ENCODE measurements at regions not wholly inside any gene's neighbourhood (a gene's known extent, or its start where the extent isn't known, plus 50 kb on each side); places are given as distances from the start of the nearest gene placed in this dataset.

- DNase-seq, result no peak
Measured at GRCh38 chr16:87246269-87247065, 70.7 kb downstream of the C16orf95 start.

GRCh38 chr16:87248714-87249113 lies 68.5 kb downstream of the C16orf95 start:
- DNase-seq, result no peak

DNA sequence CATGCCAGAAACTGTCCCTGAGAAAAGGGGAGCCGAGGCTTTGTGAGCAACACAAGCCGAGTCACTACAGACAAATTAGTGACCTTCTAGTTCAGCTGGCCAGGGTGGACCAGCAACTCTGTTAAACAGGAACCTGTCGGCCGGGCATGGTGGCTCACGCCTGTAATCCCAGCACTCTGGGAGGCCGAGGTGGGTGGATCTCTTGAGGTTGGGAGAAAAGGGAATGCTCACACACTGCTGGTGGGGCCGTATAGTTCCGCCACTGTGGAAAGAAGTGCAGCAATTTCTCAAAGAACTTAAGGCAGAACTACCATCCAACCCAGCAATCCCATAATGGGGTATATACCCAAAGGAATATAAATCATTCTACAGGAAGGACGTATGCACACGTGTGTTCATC lies 67.8 kb downstream of the C16orf95 start:
- DNase-seq, result no peak

DNA sequence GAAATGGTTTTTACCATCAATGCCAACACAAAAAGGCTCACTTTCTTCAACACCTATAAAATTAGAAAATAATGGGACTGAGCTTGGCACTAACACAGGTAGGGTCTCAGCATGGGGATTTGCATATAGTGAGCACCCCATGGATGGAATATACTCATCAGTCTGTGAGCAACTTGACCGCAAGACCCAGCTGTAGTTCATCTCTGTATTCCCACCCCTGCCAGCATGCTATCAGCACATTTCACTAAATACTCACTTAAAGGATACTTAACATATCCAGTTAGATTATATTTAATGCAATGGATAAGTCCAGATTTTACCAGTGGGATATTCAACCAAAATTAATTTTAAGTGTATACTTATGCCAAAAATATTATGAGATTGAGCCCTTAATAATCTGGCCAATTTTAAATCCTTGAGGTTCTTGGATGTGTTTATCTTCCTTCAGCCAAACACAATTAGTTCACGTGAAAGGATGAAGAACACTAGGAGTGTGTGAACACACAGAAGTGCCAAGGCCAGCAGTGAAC lies 66.7 kb downstream of the C16orf95 start:
- no peak for DNase-seq

DNA sequence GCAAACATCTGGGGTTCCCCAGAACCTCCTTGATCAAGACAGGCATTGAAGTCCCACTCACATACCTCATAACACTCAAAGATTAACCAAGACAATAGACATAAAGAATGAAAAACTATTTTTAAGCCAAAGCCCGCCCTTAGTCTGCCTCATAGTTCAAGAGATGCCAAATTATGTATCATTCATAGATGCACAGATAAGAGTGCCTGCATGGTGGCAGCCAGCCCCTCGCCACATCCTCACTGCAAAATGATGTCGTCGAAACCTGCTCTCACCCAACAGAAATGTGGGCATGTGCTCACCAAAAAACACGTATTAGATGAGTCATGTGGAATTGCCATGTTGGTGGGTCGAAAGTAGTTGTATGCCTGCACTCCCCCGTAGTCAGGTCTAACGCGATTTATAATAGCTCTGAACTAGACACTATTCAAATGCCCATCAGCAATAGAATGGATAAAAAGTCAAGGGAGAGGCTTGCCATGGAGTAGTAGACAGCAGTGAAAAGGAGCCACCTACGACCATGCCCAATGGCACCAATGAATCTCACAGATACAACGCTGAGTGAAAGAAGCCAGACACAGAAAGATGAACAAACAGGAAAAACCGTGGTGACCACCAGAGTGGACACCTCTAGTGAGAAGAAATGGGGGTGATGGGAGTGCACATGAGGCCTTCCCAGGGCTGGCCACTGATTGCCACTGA lies 64.8 kb downstream of the C16orf95 start:
- DNase-seq, result no peak

Data from GF-D8 (cell line).